PFSK-1 (cell line): ENCODE measurements at regions not wholly inside any gene's neighbourhood (a gene's known extent, or its start where the extent isn't known, plus 50 kb on each side); places are given as distances from the start of the nearest gene placed in this dataset.

Experiments
- FOXP2 ChIP-seq: optimal IDR thresholded peaks from 2 replicates; pipeline ENCODE3; 2011; ENCODE audit warnings: borderline replicate concordance, control low read depth, inconsistent platforms; ENCODE audit not compliant: insufficient read depth; ENCODE audit errors: extremely low read length, extremely low read depth
- POLR2AphosphoS5 ChIP-seq: IDR thresholded peaks from 2 replicates; pipeline ENCODE4 v1.6.1; 2012; ENCODE audit warnings: low read depth, mild to moderate bottlenecking, control low read depth, low read length, moderate library complexity
- REST ChIP-seq, 2 experiments: IDR thresholded peaks; 2 replicates each; pipeline versions ENCODE4 v1.6.1 to v1.8.0; 2011 to 2012; ENCODE audit warnings: low read depth in 2 of 2, low read length in 2 of 2, control low read depth in 1 of 2, inconsistent platforms in 1 of 2, mild to moderate bottlenecking in 1 of 2, moderate library complexity in 1 of 2; ENCODE audit not compliant: insufficient read depth in 1 of 2
- SIN3A ChIP-seq: IDR thresholded peaks from 2 replicates; pipeline ENCODE4 v1.6.1; 2012; ENCODE audit warnings: mild to moderate bottlenecking, low read length, moderate library complexity, borderline replicate concordance; ENCODE audit not compliant: insufficient read depth
- TAF1 ChIP-seq: IDR thresholded peaks from 2 replicates; pipeline ENCODE4 v1.6.1; 2012; ENCODE audit warnings: low read length, control low read depth, borderline replicate concordance; ENCODE audit not compliant: insufficient read depth

GRCh38 chr19:27720155-27720554 lies 1492.8 kb downstream of the UQCRFS1 start:
- no peak for TF ChIP-seq TAF1
- no peak for TF ChIP-seq POLR2AphosphoS5
- TF ChIP-seq FOXP2 = no peak
- no peak for TF ChIP-seq SIN3A
- no peak for TF ChIP-seq REST (IDR thresholded peaks at IDR 0.05; ENCODE audit: insufficient read depth in 1 of 2, low read depth in 2 of 2, low read length in 2 of 2)

GRCh38 chr19:27719034-27719433 lies 1493.9 kb downstream of the UQCRFS1 start:
- no peak for TF ChIP-seq SIN3A
- TF ChIP-seq FOXP2 = no peak
- TF ChIP-seq TAF1 = no peak
- TF ChIP-seq REST (IDR thresholded peaks at IDR 0.05; ENCODE audit: insufficient read depth in 1 of 2, low read depth in 2 of 2, low read length in 2 of 2) = no peak
- no peak for TF ChIP-seq POLR2AphosphoS5

- TF ChIP-seq FOXP2 (no peak), REST (IDR thresholded peaks at IDR 0.05; ENCODE audit: insufficient read depth in 1 of 2, low read depth in 2 of 2, low read length in 2 of 2) (no peak), SIN3A (no peak), TAF1 (no peak), POLR2AphosphoS5 (no peak)
Measured at GRCh38 chr19:27718234-27718633, 1494.7 kb downstream of the UQCRFS1 start.

- TF ChIP-seq SIN3A = no peak
- TF ChIP-seq TAF1 = no peak
- no peak for TF ChIP-seq POLR2AphosphoS5
- no peak for TF ChIP-seq FOXP2
- no peak for TF ChIP-seq REST (IDR thresholded peaks at IDR 0.05; ENCODE audit: insufficient read depth in 1 of 2, low read depth in 2 of 2, low read length in 2 of 2)
Measured at GRCh38 chr19:27717825-27718224, 1495.1 kb downstream of the UQCRFS1 start.

GRCh38 chr19:27716922-27717321 lies 1496.0 kb downstream of the UQCRFS1 start:
- TF ChIP-seq TAF1 (no peak), REST (IDR thresholded peaks at IDR 0.05; ENCODE audit: insufficient read depth in 1 of 2, low read depth in 2 of 2, low read length in 2 of 2) (no peak)
